Astrocyte (in vitro differentiated cells and primary cell): ENCODE measurements at regions not wholly inside any gene's neighbourhood (a gene's known extent, or its start where the extent isn't known, plus 50 kb on each side); places are given as distances from the start of the nearest gene placed in this dataset.

Experiments
- EZH2 ChIP-seq: IDR thresholded peaks from 2 replicates; pipeline ENCODE4 v1.6.1; 2012; ENCODE audit warnings: mild to moderate bottlenecking, low read length, inconsistent platforms; ENCODE audit not compliant: insufficient read depth
- TF ChIP-seq, protein P1 (sequence below): IDR thresholded peaks from 2 replicates; pipeline ENCODE4 v1.5.1; 2011; ENCODE audit warnings: low read depth, mild to moderate bottlenecking, inconsistent platforms, low read length, moderate library complexity; ENCODE audit not compliant: insufficient read depth

DNA sequence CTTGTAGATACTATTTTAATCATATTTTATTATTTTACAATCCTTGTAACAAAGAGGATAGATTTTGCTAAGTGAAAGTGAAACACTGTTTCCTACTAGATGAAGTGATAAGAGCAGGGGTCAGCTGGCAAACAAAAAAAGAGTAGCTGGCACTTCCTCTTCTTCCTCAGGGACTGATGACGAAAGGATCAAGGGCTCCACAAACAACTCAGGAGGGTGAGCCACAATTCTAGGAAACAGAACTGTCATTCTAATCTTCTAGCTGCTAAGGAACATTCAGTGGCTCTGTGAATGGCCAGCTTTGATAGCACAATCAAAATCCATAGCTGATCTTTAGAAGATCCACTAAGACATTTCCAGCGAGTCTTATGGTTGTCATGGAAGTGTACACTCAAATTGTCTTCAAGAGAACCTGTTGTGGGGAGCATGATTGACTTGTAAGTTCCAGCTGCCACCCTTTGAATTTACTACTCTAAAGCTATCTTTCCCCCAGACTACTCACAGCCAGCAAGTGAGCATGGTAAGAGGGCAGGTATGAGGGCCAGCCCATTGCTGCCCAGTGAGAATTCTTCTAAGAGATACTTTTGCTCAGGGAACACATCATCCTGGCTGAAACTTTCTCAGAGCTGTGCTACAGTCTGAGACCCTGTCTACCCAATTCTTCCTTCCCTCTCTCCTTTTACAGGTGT is 275.7 kb upstream of the RASGEF1B start:
- TF ChIP-seq, protein P1, sequence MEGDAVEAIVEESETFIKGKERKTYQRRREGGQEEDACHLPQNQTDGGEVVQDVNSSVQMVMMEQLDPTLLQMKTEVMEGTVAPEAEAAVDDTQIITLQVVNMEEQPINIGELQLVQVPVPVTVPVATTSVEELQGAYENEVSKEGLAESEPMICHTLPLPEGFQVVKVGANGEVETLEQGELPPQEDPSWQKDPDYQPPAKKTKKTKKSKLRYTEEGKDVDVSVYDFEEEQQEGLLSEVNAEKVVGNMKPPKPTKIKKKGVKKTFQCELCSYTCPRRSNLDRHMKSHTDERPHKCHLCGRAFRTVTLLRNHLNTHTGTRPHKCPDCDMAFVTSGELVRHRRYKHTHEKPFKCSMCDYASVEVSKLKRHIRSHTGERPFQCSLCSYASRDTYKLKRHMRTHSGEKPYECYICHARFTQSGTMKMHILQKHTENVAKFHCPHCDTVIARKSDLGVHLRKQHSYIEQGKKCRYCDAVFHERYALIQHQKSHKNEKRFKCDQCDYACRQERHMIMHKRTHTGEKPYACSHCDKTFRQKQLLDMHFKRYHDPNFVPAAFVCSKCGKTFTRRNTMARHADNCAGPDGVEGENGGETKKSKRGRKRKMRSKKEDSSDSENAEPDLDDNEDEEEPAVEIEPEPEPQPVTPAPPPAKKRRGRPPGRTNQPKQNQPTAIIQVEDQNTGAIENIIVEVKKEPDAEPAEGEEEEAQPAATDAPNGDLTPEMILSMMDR, result no peak
- TF ChIP-seq EZH2, result no peak
